ENCODE measurements at regions not wholly inside any gene's neighbourhood (a gene's known extent, or its start where the extent isn't known, plus 50 kb on each side); places are given as distances from the start of the nearest gene placed in this dataset.

GRCh38 chr22:48438096-48438495 is 1389.6 kb downstream of the BRD1 start:
- no peak for ATAC-seq (ENCODE audit: low read depth)
- dilution Hi-C loops (cut with HindIII; ENCODE audit: low sequenced_read_pairs, unreplicated experiment) = no loop called here
- intact Hi-C loops (cut with micrococcal nuclease) = no loop called here

More at GRCh38 chr22:48438096-48438495, 1389.6 kb downstream of the BRD1 start:
- H3K18ac ChIP-seq (ENCODE audit: low read depth, low read length) = no peak overlapping the region
- BruUV-seq (replicated peaks) = no TSS peak
- no peaks in the 10 kb centered on the region for H3K27me3 ChIP-seq (ENCODE audit: control insufficient read depth, insufficient read depth, low read length)
- no peaks in the 10 kb centered on the region for H4K20me1 ChIP-seq (ENCODE audit: insufficient read depth, low read length)
- ChIA-PET POLR2A (ENCODE audit: unreplicated experiment) (no interaction called here), CTCF (no interaction called here)
- H3K56ac ChIP-seq (ENCODE audit: extremely low read depth, insufficient read depth, low read length) = no peak overlapping the region
- H2BK120ac ChIP-seq (ENCODE audit: low read depth, low read length) = no peak overlapping the region
- no peak overlapping the region for H4K5ac ChIP-seq (ENCODE audit: low read depth, low read length)
- DNase-seq = no peak
- H3K79me1 ChIP-seq (ENCODE audit: low read depth in 1 of 2, low read length in 2 of 2) = no peaks in the 10 kb centered on the region
- H3K4ac ChIP-seq (ENCODE audit: low read depth, low read length) = no peak overlapping the region
- H3K14ac ChIP-seq (replicated peaks; ENCODE audit: low read depth, low read length) = no peak overlapping the region
- no peak overlapping the region for H4K8ac ChIP-seq (ENCODE audit: low read depth in 2 of 2, low read length in 2 of 2)
- no peaks in the 10 kb centered on the region for H3K36me3 ChIP-seq (ENCODE audit: control insufficient read depth, insufficient read depth, low read length)
- in situ Hi-C loops (cut with MboI; ENCODE audit: low sequenced_read_pairs) = no loop called here
- no peak overlapping the region for H3K4me3 ChIP-seq (ENCODE audit: insufficient read depth, low read depth, low read length)
- TF ChIP-seq, protein P1, sequence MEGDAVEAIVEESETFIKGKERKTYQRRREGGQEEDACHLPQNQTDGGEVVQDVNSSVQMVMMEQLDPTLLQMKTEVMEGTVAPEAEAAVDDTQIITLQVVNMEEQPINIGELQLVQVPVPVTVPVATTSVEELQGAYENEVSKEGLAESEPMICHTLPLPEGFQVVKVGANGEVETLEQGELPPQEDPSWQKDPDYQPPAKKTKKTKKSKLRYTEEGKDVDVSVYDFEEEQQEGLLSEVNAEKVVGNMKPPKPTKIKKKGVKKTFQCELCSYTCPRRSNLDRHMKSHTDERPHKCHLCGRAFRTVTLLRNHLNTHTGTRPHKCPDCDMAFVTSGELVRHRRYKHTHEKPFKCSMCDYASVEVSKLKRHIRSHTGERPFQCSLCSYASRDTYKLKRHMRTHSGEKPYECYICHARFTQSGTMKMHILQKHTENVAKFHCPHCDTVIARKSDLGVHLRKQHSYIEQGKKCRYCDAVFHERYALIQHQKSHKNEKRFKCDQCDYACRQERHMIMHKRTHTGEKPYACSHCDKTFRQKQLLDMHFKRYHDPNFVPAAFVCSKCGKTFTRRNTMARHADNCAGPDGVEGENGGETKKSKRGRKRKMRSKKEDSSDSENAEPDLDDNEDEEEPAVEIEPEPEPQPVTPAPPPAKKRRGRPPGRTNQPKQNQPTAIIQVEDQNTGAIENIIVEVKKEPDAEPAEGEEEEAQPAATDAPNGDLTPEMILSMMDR (conservative IDR thresholded peaks at IDR 0.05; ENCODE audit: low read depth, low read length) = no peak
- TF ChIP-seq RFX5 (IDR thresholded peaks at IDR 0.05; ENCODE audit: low read depth, low read length) = no peak
- no peak for TF ChIP-seq ELK1 (IDR thresholded peaks at IDR 0.05; ENCODE audit: borderline replicate concordance, low read depth, low read length)
- TF ChIP-seq POLR2A (IDR thresholded peaks at IDR 0.05; ENCODE audit: low read depth, low read length) = no peak
- no peak for TF ChIP-seq NFE2L2 (IDR thresholded peaks at IDR 0.05; ENCODE audit: low read depth, low read length)
- no peak for TF ChIP-seq FOS (IDR thresholded peaks at IDR 0.05; ENCODE audit: low read depth, low read length)
- TF ChIP-seq BHLHE40 (IDR thresholded peaks at IDR 0.05; ENCODE audit: low read depth, low read length) = no peak
- WGBS, 2 experiments (ENCODE audit: extremely low coverage in 2 of 2, insufficient read length in 1 of 2) = 63% methylated on average over 12 of the region's 13 CpGs; no CpG with 5 or more reads in 1 of the 2 experiments
- no peak overlapping the region for H2BK15ac ChIP-seq (ENCODE audit: low read depth, low read length)
- H2AK9ac ChIP-seq (replicated peaks; ENCODE audit: low read depth, low read length, poor library complexity) = no peak overlapping the region
- H3K9ac ChIP-seq (ENCODE audit: low read depth, low read length) = no peak overlapping the region
- no peak overlapping the region for H3K23ac ChIP-seq (ENCODE audit: low read depth, low read length)
- no peak overlapping the region for H2BK20ac ChIP-seq (ENCODE audit: low read depth, low read length)
- no peaks in the 10 kb centered on the region for H3K9me1 ChIP-seq (ENCODE audit: insufficient read depth, low read length)
- H2AFZ ChIP-seq (replicated peaks; ENCODE audit: low read length, poor library complexity) = no peak overlapping the region
- no peak overlapping the region for H2AK5ac ChIP-seq (ENCODE audit: low read depth, low read length)
- H3K4me1 ChIP-seq (ENCODE audit: control insufficient read depth, insufficient read depth, low read length) = no peaks in the 10 kb centered on the region
- no peak overlapping the region for H4K91ac ChIP-seq (ENCODE audit: insufficient read depth, low read depth, low read length)
- peaks cover 67% of the 10 kb centered on the region for H3K9me3 ChIP-seq (ENCODE audit: control insufficient read depth, insufficient read depth, low read length)
- H2BK5ac ChIP-seq (ENCODE audit: low read depth, low read length, poor library complexity, severe bottlenecking) = no peak overlapping the region
- no peak overlapping the region for H3K27ac ChIP-seq (ENCODE audit: insufficient read depth, low read length)
- H3K4me2 ChIP-seq (ENCODE audit: low read depth, low read length) = no peak overlapping the region

All from IMR-90 (cell line).